NCI-H69 (cell line): ENCODE measurements at regions not wholly inside any gene's neighbourhood (a gene's known extent, or its start where the extent isn't known, plus 50 kb on each side); places are given as distances from the start of the nearest gene placed in this dataset.
"Not testable (repeated sequence)": the region's sequence is repeated elsewhere in the genome, so short reads cannot be mapped to it uniquely, and the experiment has no call there.

Experiments used
- DNase-seq: peaks from one replicate; lab custom pipeline; 2025; lab: John Stamatoyannopoulos, UW

- DNase-seq = peak; percentile 9
Measured at GRCh38 chr3:25945836-25946235, 155.9 kb downstream of the OXSM start.

GRCh38 chr3:25952133-25952532, 162.2 kb downstream of the OXSM start:
- DNase-seq = no peak

GRCh38 chr3:25957026-25957425, 167.1 kb downstream of the OXSM start:
- DNase-seq = no peak

GRCh38 chr3:25960776-25961175, 170.9 kb downstream of the OXSM start:
- DNase-seq = peak; percentile 18

- peak; percentile 54 for DNase-seq
Measured at GRCh38 chr3:25962255-25962654, 172.4 kb downstream of the OXSM start.

- no peak for DNase-seq
Measured at GRCh38 chr3:25964141-25964540, 174.3 kb downstream of the OXSM start.

- no peak for DNase-seq
Measured at GRCh38 chr3:25967385-25967784, 177.5 kb downstream of the OXSM start.

- DNase-seq = peak; percentile 95
Measured at GRCh38 chr3:25971736-25972135, 181.8 kb downstream of the OXSM start.

- peak; percentile 94 for DNase-seq
Measured at GRCh38 chr3:25973122-25973521, 183.2 kb downstream of the OXSM start.

- peak; percentile 7 for DNase-seq
Measured at GRCh38 chr3:25982756-25983155, 192.9 kb downstream of the OXSM start.

GRCh38 chr3:25985621-25986020, 195.7 kb downstream of the OXSM start:
- no peak for DNase-seq

GRCh38 chr3:25992606-25993005, 202.7 kb downstream of the OXSM start:
- DNase-seq = no peak

- peak; percentile 35 for DNase-seq
Measured at GRCh38 chr3:26004172-26004571, 214.3 kb downstream of the OXSM start.

- no peak for DNase-seq
Measured at GRCh38 chr3:26011276-26011675, 221.4 kb downstream of the OXSM start.

GRCh38 chr3:26012241-26012745, 222.4 kb downstream of the OXSM start:
- DNase-seq = no peak

- DNase-seq = no peak
Measured at GRCh38 chr3:26015752-26016151, 225.9 kb downstream of the OXSM start.

GRCh38 chr3:26018889-26019288, 229.0 kb downstream of the OXSM start:
- peak; percentile 43 for DNase-seq

GRCh38 chr3:26024206-26024605, 234.3 kb downstream of the OXSM start:
- DNase-seq = not testable (repeated sequence)

GRCh38 chr3:26029321-26029720, 239.4 kb downstream of the OXSM start:
- no peak for DNase-seq

GRCh38 chr3:26042126-26042525, 252.2 kb downstream of the OXSM start:
- DNase-seq = not testable (repeated sequence)

GRCh38 chr3:26049951-26050350, 260.1 kb downstream of the OXSM start:
- DNase-seq = no peak

- no peak for DNase-seq
Measured at GRCh38 chr3:26050776-26051175, 260.9 kb downstream of the OXSM start.

GRCh38 chr3:26058901-26059321, 269.0 kb downstream of the OXSM start:
- no peak for DNase-seq

- no peak for DNase-seq
Measured at GRCh38 chr3:26061947-26062346, 272.1 kb downstream of the OXSM start.

- no peak for DNase-seq
Measured at GRCh38 chr3:26064297-26064696, 274.4 kb downstream of the OXSM start.
